DOHH2 (cell line): ENCODE measurements at regions not wholly inside any gene's neighbourhood (a gene's known extent, or its start where the extent isn't known, plus 50 kb on each side); places are given as distances from the start of the nearest gene placed in this dataset.

Source experiments
- H3F3A ChIP-seq: fragments of 200-600 bp; sonication (generic), shearing (Covaris generic); 2 replicates; pipeline ENCODE4 v1.6.0; 2016; ENCODE audit warnings: antibody characterized with exemption, mild to moderate bottlenecking; ENCODE audit not compliant: control insufficient read depth, insufficient read depth
- H3K27ac ChIP-seq: fragments of 200-600 bp; sonication (generic); 2 replicates; pipeline ENCODE4 v1.5.1; 2014; ENCODE audit warnings: low read depth, mild to moderate bottlenecking, low read length, moderate library complexity
- H3K27me3 ChIP-seq: fragments of 200-600 bp; sonication (generic); 2 replicates; pipeline ENCODE4 v1.6.1; 2014; ENCODE audit warnings: mild to moderate bottlenecking, low read length, mixed read lengths; ENCODE audit not compliant: control insufficient read depth
- H3K36me3 ChIP-seq: fragments of 200-600 bp; sonication (generic); 2 replicates; pipeline ENCODE4 v1.6.1; 2014; ENCODE audit warnings: mild to moderate bottlenecking, low read length, moderate library complexity, mixed read lengths; ENCODE audit not compliant: control insufficient read depth
- H3K4me1 ChIP-seq: fragments of 200-600 bp; sonication (generic); 2 replicates; pipeline ENCODE4 v1.6.1; 2014; ENCODE audit warnings: mild to moderate bottlenecking, low read length, mixed read lengths; ENCODE audit not compliant: control insufficient read depth
- H3K4me2 ChIP-seq: fragments of 200-600 bp; sonication (generic); 2 replicates; pipeline ENCODE4 v1.6.0; 2014; ENCODE audit warnings: mild to moderate bottlenecking, low read length, moderate library complexity
- H3K4me3 ChIP-seq: fragments of 200-600 bp; sonication (generic); 2 replicates; pipeline ENCODE4 v1.5.1; 2014; ENCODE audit warnings: mild to moderate bottlenecking, low read length, mixed read lengths
- H3K79me2 ChIP-seq: fragments of 200-600 bp; sonication (generic); 2 replicates; pipeline ENCODE4 v1.6.1; 2014; ENCODE audit warnings: mild to moderate bottlenecking, low read length, mixed read lengths; ENCODE audit not compliant: control insufficient read depth
- H3K9me2 ChIP-seq: fragments of 200-600 bp; sonication (generic); replicated peaks from 2 replicates; pipeline ENCODE4 v1.6.1; 2014; ENCODE audit warnings: mild to moderate bottlenecking, low read length, mixed read lengths; ENCODE audit not compliant: control insufficient read depth
- H3K9me3 ChIP-seq: fragments of 200-600 bp; sonication (generic); 2 replicates; pipeline ENCODE4 v1.6.1; 2014; ENCODE audit warnings: antibody characterized with exemption, low read length, mixed read lengths; ENCODE audit not compliant: control insufficient read depth, insufficient read depth
- H4K20me1 ChIP-seq: fragments of 200-600 bp; sonication (generic); 2 replicates; pipeline ENCODE4 v1.6.0; 2014; ENCODE audit warnings: low read depth, mild to moderate bottlenecking, antibody characterized with exemption, low read length, moderate library complexity; ENCODE audit not compliant: control insufficient read depth, insufficient read depth
- CTCF ChIP-seq: fragments of 200-600 bp; sonication (generic); IDR thresholded peaks from one replicate; pipeline ENCODE4 v1.5.1; 2014; ENCODE audit warnings: antibody characterized with exemption, mild to moderate bottlenecking, low read depth, low read length; ENCODE audit not compliant: poor library complexity, severe bottlenecking
- EZH2phosphoT487 ChIP-seq: fragments of 200-600 bp; sonication (generic); IDR thresholded peaks from 2 replicates; pipeline ENCODE4 v1.6.1; 2017; ENCODE audit warnings: borderline replicate concordance, mild to moderate bottlenecking, antibody characterized with exemption, low read length, moderate library complexity, mixed read lengths

DNA sequence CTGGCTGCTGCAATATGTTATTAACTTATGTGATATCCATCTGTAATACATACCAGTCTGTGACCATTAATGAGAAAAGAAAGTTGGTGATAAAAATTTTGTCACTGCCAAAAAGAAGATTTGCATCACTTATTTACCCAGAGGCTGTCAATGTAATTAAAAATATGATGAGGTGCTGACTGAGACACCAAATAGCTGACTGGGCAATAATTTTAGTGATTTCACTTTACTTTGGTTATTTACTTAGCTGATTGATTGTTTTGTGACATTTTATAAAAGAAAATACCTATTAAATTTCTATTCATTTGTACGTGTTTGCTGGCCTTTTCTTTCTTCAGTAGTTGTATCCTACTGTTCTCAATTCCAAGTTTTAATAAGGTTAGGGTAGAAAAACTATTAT, 139.2 kb downstream of the HLX start:
- Histone ChIP-seq H3K9me3 (no peaks in the 10 kb centered on the region), H4K20me1 (no peaks in the 10 kb centered on the region), H3K4me3 (no peak overlapping the region), H3K9me2 (no peaks in the 10 kb centered on the region), H3K4me2 (no peak overlapping the region), H3K36me3 (no peaks in the 10 kb centered on the region), H3F3A (no peaks in the 10 kb centered on the region), H3K4me1 (no peaks in the 10 kb centered on the region), H3K79me2 (no peaks in the 10 kb centered on the region), H3K27ac (no peak overlapping the region), H3K27me3 (no peaks in the 10 kb centered on the region)
- TF ChIP-seq CTCF (no peak), EZH2phosphoT487 (no peak)

DNA sequence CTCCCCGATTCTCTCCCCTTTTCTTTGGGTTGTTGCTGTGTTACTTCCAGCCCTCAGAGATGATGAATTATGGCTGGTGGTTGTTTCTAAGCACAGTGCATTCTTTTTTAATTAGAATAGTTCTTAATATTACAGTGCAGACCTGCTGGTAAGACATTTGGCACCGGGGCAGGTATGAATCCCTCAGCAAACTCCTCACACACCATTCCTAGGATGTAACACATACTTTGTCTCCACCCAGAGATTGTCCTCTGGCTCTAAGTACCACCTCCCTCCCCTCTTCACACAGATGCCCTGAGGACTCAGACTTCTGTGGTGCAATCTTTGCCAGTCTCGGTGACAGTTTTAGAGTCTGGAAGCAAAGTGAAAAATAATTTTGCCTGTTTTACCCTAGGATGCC, 143.1 kb downstream of the HLX start:
- no peaks in the 10 kb centered on the region for H3F3A ChIP-seq
- no peaks in the 10 kb centered on the region for H3K27me3 ChIP-seq
- no peak overlapping the region for H3K4me3 ChIP-seq
- H3K9me3 ChIP-seq: no peaks in the 10 kb centered on the region
- H3K4me1 ChIP-seq: no peaks in the 10 kb centered on the region
- H3K9me2 ChIP-seq: no peaks in the 10 kb centered on the region
- no peaks in the 10 kb centered on the region for H3K79me2 ChIP-seq
- no peaks in the 10 kb centered on the region for H3K36me3 ChIP-seq
- H4K20me1 ChIP-seq: no peaks in the 10 kb centered on the region
- H3K27ac ChIP-seq: no peak overlapping the region
- H3K4me2 ChIP-seq: no peak overlapping the region
- TF ChIP-seq CTCF: no peak
- no peak for TF ChIP-seq EZH2phosphoT487

DNA sequence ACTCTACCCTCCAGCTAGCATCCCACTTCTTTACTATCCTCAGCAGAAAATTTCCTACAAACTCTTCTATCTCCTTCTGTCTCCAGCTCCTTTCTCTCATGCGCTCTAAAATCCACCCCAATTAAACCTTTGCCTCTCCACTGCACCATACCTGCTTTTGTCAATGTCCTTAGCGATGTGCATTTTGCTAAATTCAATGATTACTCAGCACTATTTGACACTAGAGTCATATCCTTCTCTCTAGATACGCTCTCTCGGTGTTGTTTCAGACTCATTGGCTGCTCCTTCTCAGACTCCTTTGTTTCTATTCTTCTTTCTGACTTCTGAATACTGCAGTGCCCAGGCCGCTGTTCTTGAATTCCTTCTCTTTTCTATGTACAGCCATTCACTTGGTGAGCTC, 144.2 kb downstream of the HLX start:
- Histone ChIP-seq H3K4me2 (no peak overlapping the region), H3K27ac (no peak overlapping the region), H3K4me1 (no peaks in the 10 kb centered on the region), H3K36me3 (no peaks in the 10 kb centered on the region), H3K4me3 (no peak overlapping the region), H4K20me1 (no peaks in the 10 kb centered on the region), H3F3A (no peaks in the 10 kb centered on the region), H3K79me2 (no peaks in the 10 kb centered on the region), H3K9me3 (no peaks in the 10 kb centered on the region), H3K27me3 (no peaks in the 10 kb centered on the region), H3K9me2 (no peaks in the 10 kb centered on the region)
- no peak for TF ChIP-seq EZH2phosphoT487
- no peak for TF ChIP-seq CTCF

- TF ChIP-seq EZH2phosphoT487: no peak
- TF ChIP-seq CTCF: no peak
- no peaks in the 10 kb centered on the region for H3K4me1 ChIP-seq
- H4K20me1 ChIP-seq: no peaks in the 10 kb centered on the region
These were observed 146.3 kb downstream of the HLX start for GRCh38 chr1:221025501-221025900.

More at GRCh38 chr1:221025501-221025900, 146.3 kb downstream of the HLX start:
- Histone ChIP-seq H3K79me2 (no peaks in the 10 kb centered on the region), H3K27ac (no peak overlapping the region), H3K9me3 (no peaks in the 10 kb centered on the region), H3K36me3 (no peaks in the 10 kb centered on the region), H3K4me3 (no peak overlapping the region), H3K27me3 (no peaks in the 10 kb centered on the region), H3F3A (no peaks in the 10 kb centered on the region), H3K4me2 (no peak overlapping the region), H3K9me2 (no peaks in the 10 kb centered on the region)
